SH-SY5Y (cell line): ENCODE measurements at regions not wholly inside any gene's neighbourhood (a gene's known extent, or its start where the extent isn't known, plus 50 kb on each side); places are given as distances from the start of the nearest gene placed in this dataset.

Experiments used
- GATA2 ChIP-seq: IDR thresholded peaks from 2 replicates; pipeline ENCODE4 v1.6.1; 2011; ENCODE audit warnings: mild to moderate bottlenecking, low read depth, low read length
- GATA3 ChIP-seq: IDR thresholded peaks from 2 replicates; pipeline ENCODE4 v1.6.1; 2011; ENCODE audit warnings: low read depth, mild to moderate bottlenecking, low read length, moderate library complexity

DNA sequence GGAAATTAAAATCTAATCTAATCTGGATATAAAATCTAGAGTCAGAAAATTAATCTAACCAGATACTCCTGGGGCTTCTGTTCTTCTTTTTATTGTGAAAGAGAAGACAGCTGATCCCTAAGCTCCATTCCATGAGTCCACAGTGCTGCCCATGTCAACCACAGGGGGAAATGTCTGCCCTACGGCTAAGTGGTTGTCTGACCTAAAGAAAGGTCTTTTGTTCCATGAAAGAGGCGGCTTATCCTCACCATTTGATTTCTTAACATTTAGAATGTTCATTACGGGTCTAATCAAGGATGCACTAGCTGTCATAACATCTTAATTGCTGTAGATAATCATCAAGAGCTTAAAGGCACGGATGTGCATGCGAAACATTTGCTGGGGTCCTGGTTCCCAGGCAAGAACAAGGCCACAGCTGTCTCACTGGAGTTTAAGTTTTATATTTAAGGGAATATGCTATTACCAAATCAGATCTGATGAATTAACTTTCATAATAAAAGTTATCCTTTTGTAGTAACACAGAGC lies 162.6 kb downstream of the PAX3 start:
- TF ChIP-seq GATA2 (no peak), GATA3 (no peak)
